PC-3 (cell line): ENCODE measurements at regions not wholly inside any gene's neighbourhood (a gene's known extent, or its start where the extent isn't known, plus 50 kb on each side); places are given as distances from the start of the nearest gene placed in this dataset.
A peak's percentile ranks its signal among the peaks of the same experiment; 100 is the strongest.

Experiments used
- ATAC-seq: fragments of 200-7000 bp; cut with Tn5 transposase; 2 replicates; pipeline ENCODE4 v1.9.1; 2020; ENCODE audit warnings: mild to moderate bottlenecking, moderate library complexity
- BruUV-seq: library from RNA; stranded (reverse); fragments of 400-500 nt; replicated peaks from 2 replicates; lab custom pipeline; 2021; lab: Mats Ljungman, UMichigan
- CTCF ChIA-PET: fragments of 300-600 bp; sonication (Branson Sonifier 250); formaldehyde crosslinking; loops from one replicate; lab custom pipeline; 2022; ENCODE audit warnings: antibody characterized with exemption; lab: Charles Lee
- POLR2A ChIA-PET: fragments of 300-600 bp; sonication (Branson Sonifier 250); formaldehyde crosslinking; loops from one replicate; lab custom pipeline; 2022; ENCODE audit warnings: antibody characterized with exemption; ENCODE audit not compliant: unreplicated experiment; lab: Charles Lee
- DNase-seq: peaks from one replicate; pipeline ENCODE4 v3.0.0-alpha.2; 2015
- H2AFZ ChIP-seq: fragments of 300-600 bp; sonication (generic); 2 replicates; pipeline ENCODE4 v1.6.0; 2016; ENCODE audit warnings: antibody characterized with exemption, low read length
- H3F3A ChIP-seq: fragments of 300-600 bp; sonication (generic); one replicate; pipeline ENCODE4 v1.6.0; 2017; ENCODE audit warnings: antibody characterized with exemption, low read length, control low read depth, mild to moderate bottlenecking; ENCODE audit not compliant: unreplicated experiment
- H3K27ac ChIP-seq: fragments of 300-600 bp; sonication (generic); 2 replicates; pipeline ENCODE4 v1.5.1; 2016; ENCODE audit warnings: mild to moderate bottlenecking, low read length
- H3K27me3 ChIP-seq: fragments of 300-600 bp; sonication (generic); 2 replicates; pipeline ENCODE4 v1.6.1; 2016; ENCODE audit warnings: low read length, mixed read lengths
- H3K36me3 ChIP-seq: fragments of 300-600 bp; sonication (generic); 2 replicates; pipeline ENCODE4 v1.6.1; 2016; ENCODE audit warnings: low read depth, mixed run types, low read length, mixed read lengths
- H3K4me1 ChIP-seq: fragments of 300-600 bp; sonication (generic); 2 replicates; pipeline ENCODE4 v1.5.1; 2016; ENCODE audit warnings: low read length; ENCODE audit not compliant: insufficient read depth
- H3K4me2 ChIP-seq: fragments of 300-600 bp; sonication (generic); 2 replicates; pipeline ENCODE4 v1.6.0; 2016; ENCODE audit warnings: low read length
- H3K4me3 ChIP-seq: fragments of 300-600 bp; sonication (generic); 2 replicates; pipeline ENCODE4 v1.5.1; 2016; ENCODE audit warnings: mild to moderate bottlenecking, low read length, mixed read lengths
- H3K79me2 ChIP-seq: fragments of 300-600 bp; sonication (generic); 2 replicates; pipeline ENCODE4 v1.6.1; 2017; ENCODE audit warnings: low read length, mixed read lengths
- H3K9ac ChIP-seq: fragments of 300-600 bp; sonication (generic); 2 replicates; pipeline ENCODE4 v1.6.0; 2016; ENCODE audit warnings: mild to moderate bottlenecking, low read length
- H3K9me2 ChIP-seq: fragments of 300-600 bp; sonication (generic); replicated peaks from 2 replicates; pipeline ENCODE4 v1.6.1; 2016; ENCODE audit warnings: mixed run types, low read length, mixed read lengths
- H3K9me3 ChIP-seq: fragments of 300-600 bp; sonication (generic); 2 replicates; pipeline ENCODE4 v1.6.1; 2016; ENCODE audit warnings: low read length, mixed read lengths
- H4K20me1 ChIP-seq: fragments of 300-600 bp; sonication (generic); 2 replicates; pipeline ENCODE4 v1.6.1; 2016; ENCODE audit warnings: low read length, mixed read lengths
- EZH2 ChIP-seq: fragments of 300-600 bp; sonication (generic); IDR thresholded peaks from one replicate; pipeline ENCODE4 v1.6.1; 2017; ENCODE audit warnings: antibody characterized with exemption, mild to moderate bottlenecking, low read length; ENCODE audit not compliant: unreplicated experiment
- EZH2phosphoT487 ChIP-seq: fragments of 300-600 bp; sonication (generic); IDR thresholded peaks from 2 replicates; pipeline ENCODE4 v1.6.1; 2018; ENCODE audit warnings: mild to moderate bottlenecking, antibody characterized with exemption, low read length, borderline replicate concordance
- intact Hi-C: fragments of 100-400 bp; cut with micrococcal nuclease; formaldehyde crosslinking; loops from 2 replicates; pipeline ENCODE4 v1.9.0; 2023
- TF ChIP-seq, protein P1 (sequence below): fragments of 300-600 bp; sonication (generic); conservative IDR thresholded peaks from 2 replicates; pipeline ENCODE4 v1.5.1; 2017; ENCODE audit warnings: antibody characterized with exemption, low read depth, mild to moderate bottlenecking, low read length

DNA sequence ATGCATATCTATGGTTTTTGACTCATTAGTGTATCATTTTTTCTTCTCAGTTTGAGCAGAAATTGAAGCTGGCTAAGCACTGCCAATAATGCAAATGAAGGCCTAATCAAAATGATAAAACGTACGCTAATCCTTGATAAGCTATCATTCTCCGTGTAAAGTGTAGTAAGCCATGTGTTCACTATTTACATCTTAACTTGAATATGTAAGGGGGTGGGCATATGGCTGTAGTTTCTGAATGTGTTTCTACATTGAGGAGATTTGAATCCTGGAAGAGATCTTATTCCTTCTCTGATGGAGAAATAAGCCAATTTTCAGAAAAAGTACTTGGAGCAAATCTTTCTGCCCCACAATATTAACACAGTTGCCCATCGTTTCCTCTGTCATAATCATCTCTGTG is 351.8 kb upstream of the ANO3 start:
- Histone ChIP-seq H3K27me3 (peaks cover 13% of the 10 kb centered on the region), H3K27ac (no peak overlapping the region), H4K20me1 (no peaks in the 10 kb centered on the region), H3K9me2 (no peaks in the 10 kb centered on the region), H3K9me3 (no peaks in the 10 kb centered on the region), H3K4me3 (no peak overlapping the region), H2AFZ (no peak overlapping the region), H3K79me2 (no peaks in the 10 kb centered on the region), H3K9ac (no peak overlapping the region), H3F3A (no peaks in the 10 kb centered on the region), H3K4me1 (no peaks in the 10 kb centered on the region), H3K36me3 (no peaks in the 10 kb centered on the region), H3K4me2 (no peak overlapping the region)
- DNase-seq: no peak
- POLR2A ChIA-PET: no interaction called here
- no peak for TF ChIP-seq EZH2phosphoT487
- TF ChIP-seq EZH2: no peak
- TF ChIP-seq, protein P1, sequence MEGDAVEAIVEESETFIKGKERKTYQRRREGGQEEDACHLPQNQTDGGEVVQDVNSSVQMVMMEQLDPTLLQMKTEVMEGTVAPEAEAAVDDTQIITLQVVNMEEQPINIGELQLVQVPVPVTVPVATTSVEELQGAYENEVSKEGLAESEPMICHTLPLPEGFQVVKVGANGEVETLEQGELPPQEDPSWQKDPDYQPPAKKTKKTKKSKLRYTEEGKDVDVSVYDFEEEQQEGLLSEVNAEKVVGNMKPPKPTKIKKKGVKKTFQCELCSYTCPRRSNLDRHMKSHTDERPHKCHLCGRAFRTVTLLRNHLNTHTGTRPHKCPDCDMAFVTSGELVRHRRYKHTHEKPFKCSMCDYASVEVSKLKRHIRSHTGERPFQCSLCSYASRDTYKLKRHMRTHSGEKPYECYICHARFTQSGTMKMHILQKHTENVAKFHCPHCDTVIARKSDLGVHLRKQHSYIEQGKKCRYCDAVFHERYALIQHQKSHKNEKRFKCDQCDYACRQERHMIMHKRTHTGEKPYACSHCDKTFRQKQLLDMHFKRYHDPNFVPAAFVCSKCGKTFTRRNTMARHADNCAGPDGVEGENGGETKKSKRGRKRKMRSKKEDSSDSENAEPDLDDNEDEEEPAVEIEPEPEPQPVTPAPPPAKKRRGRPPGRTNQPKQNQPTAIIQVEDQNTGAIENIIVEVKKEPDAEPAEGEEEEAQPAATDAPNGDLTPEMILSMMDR: no peak
- CTCF ChIA-PET: no interaction called here
- intact Hi-C loops: no loop called here
- BruUV-seq: no TSS peak
- no peak for ATAC-seq

DNA sequence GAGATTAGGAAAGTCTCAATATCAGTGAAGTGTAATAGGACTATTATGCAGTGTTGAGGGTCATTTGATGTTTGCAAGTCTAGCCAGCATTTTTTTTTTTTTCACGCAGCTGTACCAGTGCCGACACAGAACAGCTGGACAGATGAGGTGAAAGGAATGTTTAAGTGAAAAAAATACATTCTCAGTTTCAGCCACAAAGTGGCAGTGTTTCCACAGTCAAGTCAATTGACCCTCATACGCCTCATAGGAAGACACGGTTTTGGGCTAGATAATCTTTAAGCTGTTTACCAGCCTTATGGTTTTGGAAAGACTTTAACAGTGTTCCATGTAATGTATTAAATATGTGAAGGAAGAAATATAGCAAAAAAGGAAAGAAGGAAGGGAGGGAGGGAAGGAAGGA is 349.9 kb upstream of the ANO3 start:
- intact Hi-C loops: loop anchor here (1.0 kb wide), 3 partner anchors 153 to 294 kb away; no protein-coding TSS in a partner anchor
- no peak overlapping the region for H3K4me3 ChIP-seq
- no peaks in the 10 kb centered on the region for H4K20me1 ChIP-seq

DNA sequence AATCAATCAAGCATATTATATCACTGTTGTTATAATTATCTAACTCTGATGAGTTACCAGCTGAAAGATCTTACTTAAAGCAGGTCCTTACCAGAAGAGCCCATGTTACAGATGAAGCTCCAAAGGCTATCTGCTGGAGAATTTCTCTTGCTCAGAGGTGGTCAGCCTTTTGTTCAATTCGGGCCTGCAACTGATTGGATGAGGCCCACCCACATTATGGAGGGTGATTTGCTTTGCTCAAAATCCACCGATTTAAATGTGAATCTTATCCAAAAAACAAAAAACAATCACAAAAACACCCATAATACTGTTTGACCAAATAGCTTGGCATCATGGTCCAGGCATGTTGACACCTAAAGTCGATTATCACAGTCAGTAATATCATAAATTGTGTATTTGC is 348.6 kb upstream of the ANO3 start:
- Histone ChIP-seq H3K36me3 (no peaks in the 10 kb centered on the region), H3K27ac (no peak overlapping the region), H3K9me2 (no peaks in the 10 kb centered on the region), H4K20me1 (no peaks in the 10 kb centered on the region), H3K27me3 (peaks cover 31% of the 10 kb centered on the region), H3K4me3 (no peak overlapping the region), H3K9ac (no peak overlapping the region), H3F3A (no peaks in the 10 kb centered on the region), H3K9me3 (no peaks in the 10 kb centered on the region), H3K79me2 (no peaks in the 10 kb centered on the region), H3K4me2 (no peak overlapping the region), H2AFZ (no peak overlapping the region), H3K4me1 (no peaks in the 10 kb centered on the region)
- DNase-seq (no peak), ATAC-seq (no peak)
- ChIA-PET CTCF (no interaction called here), POLR2A (no interaction called here)
- no TSS peak for BruUV-seq
- TF ChIP-seq, protein P1: no peak
- TF ChIP-seq EZH2 (no peak), EZH2phosphoT487 (no peak)
- intact Hi-C loops: no loop called here

More for the DNA sequence above, 349.9 kb upstream of the ANO3 start:
- DNase-seq (peak; percentile 68), ATAC-seq (peak; percentile 69)
- BruUV-seq: no TSS peak
- Histone ChIP-seq H3K36me3 (no peaks in the 10 kb centered on the region), H3K27me3 (peaks cover 28% of the 10 kb centered on the region), H3F3A (no peaks in the 10 kb centered on the region), H3K79me2 (no peaks in the 10 kb centered on the region), H3K4me2 (no peak overlapping the region), H3K9me2 (no peaks in the 10 kb centered on the region), H3K27ac (no peak overlapping the region), H2AFZ (no peak overlapping the region), H3K9me3 (no peaks in the 10 kb centered on the region), H3K4me1 (no peaks in the 10 kb centered on the region), H3K9ac (no peak overlapping the region)
- ChIA-PET POLR2A (interaction anchor here (0.6 kb wide), 1 partner anchor 690 kb away, joined by 4 read pairs; no protein-coding TSS in a partner anchor), CTCF (interaction anchor here (0.5 to 0.7 kb wide), 9 partner anchors 139 to 1482 kb away, joined by 3 to 6 read pairs (median 4); no protein-coding TSS in a partner anchor)
- TF ChIP-seq, protein P1: peak; percentile 68
- TF ChIP-seq EZH2 (no peak), EZH2phosphoT487 (no peak)
